ENCODE measurements at regions not wholly inside any gene's neighbourhood (a gene's known extent, or its start where the extent isn't known, plus 50 kb on each side); places are given as distances from the start of the nearest gene placed in this dataset.
"Not testable (repeated sequence)": the region's sequence is repeated elsewhere in the genome, so short reads cannot be mapped to it uniquely, and the experiment has no call there.

- DNase-seq, result no peak
Measured at GRCh38 chr20:41716436-41716835, 98.3 kb upstream of the CHD6 start.

- no peak for DNase-seq
Measured at GRCh38 chr20:41715526-41715925, 97.3 kb upstream of the CHD6 start.

- no peak for DNase-seq
Measured at GRCh38 chr20:41714030-41714429, 95.9 kb upstream of the CHD6 start.

GRCh38 chr20:41704896-41705295, 86.7 kb upstream of the CHD6 start:
- DNase-seq, result no peak

- no peak for DNase-seq
Measured at GRCh38 chr20:41702647-41703046, 84.5 kb upstream of the CHD6 start.

- no peak for DNase-seq
Measured at GRCh38 chr20:41701588-41702348, 83.6 kb upstream of the CHD6 start.

GRCh38 chr20:41699673-41700072, 81.5 kb upstream of the CHD6 start:
- DNase-seq, result not testable (repeated sequence)

- DNase-seq, result peak; percentile 25
Measured at GRCh38 chr20:41697861-41698559, 79.8 kb upstream of the CHD6 start.

GRCh38 chr20:41696428-41696827, 78.3 kb upstream of the CHD6 start:
- DNase-seq, result no peak

- no peak for DNase-seq
Measured at GRCh38 chr20:41694796-41695195, 76.6 kb upstream of the CHD6 start.

GRCh38 chr20:41693136-41693979, 75.2 kb upstream of the CHD6 start:
- peak; percentile 88 for DNase-seq

GRCh38 chr20:41692479-41693135, 74.4 kb upstream of the CHD6 start:
- DNase-seq, result peak; percentile 82

GRCh38 chr20:41691443-41691842, 73.3 kb upstream of the CHD6 start:
- DNase-seq, result no peak

GRCh38 chr20:41690702-41691101, 72.5 kb upstream of the CHD6 start:
- no peak for DNase-seq

- no peak for DNase-seq
Measured at GRCh38 chr20:41686961-41687360, 68.8 kb upstream of the CHD6 start.

- DNase-seq, result not testable (repeated sequence)
Measured at GRCh38 chr20:41685145-41685544, 67.0 kb upstream of the CHD6 start.

- DNase-seq, result no peak
Measured at GRCh38 chr20:41678799-41679198, 60.6 kb upstream of the CHD6 start.

GRCh38 chr20:41672282-41672681, 54.1 kb upstream of the CHD6 start:
- no peak for DNase-seq

GRCh38 chr20:41671143-41671542, 53.0 kb upstream of the CHD6 start:
- no peak for DNase-seq

- DNase-seq, result no peak
Measured at GRCh38 chr20:41670631-41671030, 52.5 kb upstream of the CHD6 start.

GRCh38 chr20:41669708-41670263, 51.6 kb upstream of the CHD6 start:
- DNase-seq, result no peak

GRCh38 chr20:41668057-41668749, 50.0 kb upstream of the CHD6 start:
- DNase-seq, result no peak

Data from midbrain (tissue), 1 donor.